ENCODE measurements at regions not wholly inside any gene's neighbourhood (a gene's known extent, or its start where the extent isn't known, plus 50 kb on each side); places are given as distances from the start of the nearest gene placed in this dataset.

- H3K9me3 Mint-ChIP-seq, result no peaks in the 10 kb centered on the region
- Histone ChIP-seq H3K4me2 (ENCODE audit: insufficient read depth, insufficient read length, low read length) (no peak overlapping the region), H3K9ac (ENCODE audit: extremely low read depth, insufficient read length, low read length) (no peak overlapping the region), H2BK12ac (ENCODE audit: insufficient read length, low read depth, low read length) (no peak overlapping the region), H3K27me3 (ENCODE audit: insufficient read depth, low read length) (no peaks in the 10 kb centered on the region), H3K4me1 (ENCODE audit: insufficient read depth, low read length) (no peaks in the 10 kb centered on the region; the same call in 1 of the 2 replicates), H3K14ac (ENCODE audit: insufficient read depth, low read length) (no peak overlapping the region), H4K91ac (ENCODE audit: insufficient read length, low read depth, low read length) (no peak overlapping the region), H3T11ph (ENCODE audit: low read length) (no peak overlapping the region), H3K79me2 (ENCODE audit: insufficient read depth, low read length) (no peaks in the 10 kb centered on the region), H2BK15ac (ENCODE audit: low read depth, low read length) (no peak overlapping the region), H4K5ac (ENCODE audit: insufficient read length, low read depth, low read length) (no peak overlapping the region), H2BK5ac (ENCODE audit: insufficient read length, low read length) (no peak overlapping the region), H2AK5ac (ENCODE audit: insufficient read length, low read length) (no peak overlapping the region), H2AFZ (ENCODE audit: low read length) (no peak overlapping the region), H3K23ac (ENCODE audit: insufficient read length, low read depth, low read length) (no peak overlapping the region), H2BK120ac (ENCODE audit: low read depth, low read length, poor library complexity, severe bottlenecking) (no peak overlapping the region), H4K20me1 (ENCODE audit: control insufficient read depth, insufficient read depth, insufficient read length) (no peaks in the 10 kb centered on the region), H3K18ac (ENCODE audit: insufficient read length, low read depth, low read length) (no peak overlapping the region), H3K79me1 (ENCODE audit: insufficient read depth, low read depth, low read length, poor library complexity, severe bottlenecking) (no peaks in the 10 kb centered on the region), H4K8ac (replicated peaks; ENCODE audit: insufficient read length, low read depth, low read length) (no peak overlapping the region), H3K4ac (ENCODE audit: low read depth, low read length) (no peak overlapping the region), H3K27ac (ENCODE audit: insufficient read length, low read depth, low read length) (no peak overlapping the region), H3K9me3 (ENCODE audit: control insufficient read depth, low read depth, low read length) (no peaks in the 10 kb centered on the region), H3K23me2 (ENCODE audit: insufficient read length, low read depth, low read length, poor library complexity, severe bottlenecking) (no peaks in the 10 kb centered on the region), H2BK20ac (ENCODE audit: low read depth, low read length, poor library complexity, severe bottlenecking) (no peak overlapping the region), H3K56ac (ENCODE audit: insufficient read length, low read depth, low read length) (no peak overlapping the region)
- peaks cover 1% of the 10 kb centered on the region; the same call in 1 of the 2 replicates for H3K27me3 Mint-ChIP-seq (ENCODE audit: low read depth)
- WGBS (ENCODE audit: extremely low coverage, insufficient read length, low lambda C conversion rate), result no CpG with 5 or more reads among the region's 2 CpGs
- peaks cover 17 to 34% of the 10 kb centered on the region in 2 experiments for H3K4me1 Mint-ChIP-seq
- no peak overlapping the region for H3K4me3 Mint-ChIP-seq
- H3K27ac Mint-ChIP-seq, result no peak overlapping the region
- H3K36me3 Mint-ChIP-seq (ENCODE audit: insufficient read depth in 1 of 3, low read depth in 3 of 3), result no peaks in the 10 kb centered on the region
- no peak for TF ChIP-seq CTCF (conservative IDR thresholded peaks at IDR 0.05)
- DNase-seq, result no peak
Measured at GRCh38 chr3:113084777-113085176, 94.0 kb downstream of the GTPBP8 start.
